ENCODE measurements at regions not wholly inside any gene's neighbourhood (a gene's known extent, or its start where the extent isn't known, plus 50 kb on each side); places are given as distances from the start of the nearest gene placed in this dataset.

- TF ChIP-seq CTCF (optimal IDR thresholded peaks at IDR 0.05 in 1 of 3, IDR thresholded peaks at IDR 0.05 in 1 of 3, conservative IDR thresholded peaks at IDR 0.05 in 1 of 3; ENCODE audit: extremely low read depth in 1 of 3, insufficient read depth in 2 of 3, low read length in 3 of 3), result no peak
- no peak for TF ChIP-seq EZH2 (IDR thresholded peaks at IDR 0.05; ENCODE audit: low read length)
These were observed 159.6 kb downstream of the TEX36 start for GRCh38 chr10:125523347-125523746.

Data from keratinocyte (primary cell).